Trophoblast cell (in vitro differentiated cells and primary cell): ENCODE measurements at regions not wholly inside any gene's neighbourhood (a gene's known extent, or its start where the extent isn't known, plus 50 kb on each side); places are given as distances from the start of the nearest gene placed in this dataset.

Experiments
- DNase-seq, 2 donors: peaks; one replicate each; pipeline ENCODE4 v3.0.0-alpha.2; 2016
- H2AFZ ChIP-seq: 2 replicates; pipeline ENCODE4 v1.6.1; 2013; ENCODE audit warnings: low read length, moderate library complexity, mild to moderate bottlenecking; ENCODE audit not compliant: insufficient read depth, poor library complexity
- H2AK5ac ChIP-seq: 2 replicates; pipeline ENCODE4 v1.6.1; 2013; ENCODE audit warnings: mild to moderate bottlenecking, low read length
- H2BK120ac ChIP-seq: 2 replicates; pipeline ENCODE4 v1.6.1; 2013; ENCODE audit warnings: low read length, mild to moderate bottlenecking, moderate library complexity; ENCODE audit not compliant: insufficient read depth, poor library complexity
- H2BK12ac ChIP-seq: 2 replicates; pipeline ENCODE4 v1.6.1; 2013; ENCODE audit warnings: mild to moderate bottlenecking, low read length, moderate library complexity
- H2BK5ac ChIP-seq: 2 replicates; pipeline ENCODE4 v1.6.1; 2013; ENCODE audit warnings: low read length, low read depth, moderate library complexity, mild to moderate bottlenecking; ENCODE audit not compliant: poor library complexity
- H3K14ac ChIP-seq: 2 replicates; pipeline ENCODE4 v1.6.1; 2013; ENCODE audit warnings: mild to moderate bottlenecking, low read length
- H3K18ac ChIP-seq: 2 replicates; pipeline ENCODE4 v1.6.1; 2013; ENCODE audit warnings: mild to moderate bottlenecking, low read length
- H3K23ac ChIP-seq: 2 replicates; pipeline ENCODE4 v1.6.1; 2013; ENCODE audit warnings: low read length
- H3K27ac ChIP-seq: 2 replicates; pipeline ENCODE4 v1.5.1; 2013; ENCODE audit warnings: low read depth, mild to moderate bottlenecking, inconsistent platforms, low read length, moderate library complexity
- H3K27me3 ChIP-seq: 2 replicates; pipeline ENCODE4 v1.6.1; 2013; ENCODE audit warnings: inconsistent platforms, mild to moderate bottlenecking, low read length, moderate library complexity; ENCODE audit not compliant: insufficient read depth
- H3K36me3 ChIP-seq, 2 experiments: 1 replicate in 1 of 2; 2 replicates in 1 of 2; pipeline ENCODE4 v1.6.1; 2013; ENCODE audit warnings: low read length in 2 of 2, mild to moderate bottlenecking in 2 of 2, moderate library complexity in 1 of 2; ENCODE audit not compliant: insufficient read depth in 2 of 2, control insufficient read depth in 1 of 2
- H3K4ac ChIP-seq: 2 replicates; pipeline ENCODE4 v1.6.1; 2013; ENCODE audit warnings: low read depth, mild to moderate bottlenecking, low read length, moderate library complexity
- H3K4me1 ChIP-seq, 2 experiments: 1 replicate in 1 of 2; 2 replicates in 1 of 2; pipeline ENCODE4 v1.6.1; 2013; ENCODE audit warnings: low read length in 2 of 2, mild to moderate bottlenecking in 2 of 2, moderate library complexity in 1 of 2; ENCODE audit not compliant: insufficient read depth in 2 of 2, control insufficient read depth in 1 of 2
- H3K4me2 ChIP-seq: 2 replicates; pipeline ENCODE4 v1.6.1; 2013; ENCODE audit warnings: inconsistent platforms, mild to moderate bottlenecking, low read length, moderate library complexity
- H3K4me3 ChIP-seq: 2 replicates; pipeline ENCODE4 v1.5.1; 2013; ENCODE audit warnings: mild to moderate bottlenecking, low read depth, low read length, inconsistent platforms
- H3K79me1 ChIP-seq: one replicate; pipeline ENCODE4 v1.6.1; 2013; ENCODE audit warnings: low read length
- H3K79me2 ChIP-seq: 2 replicates; pipeline ENCODE4 v1.6.1; 2013; ENCODE audit warnings: low read length, mild to moderate bottlenecking; ENCODE audit not compliant: control insufficient read depth, insufficient read depth, poor library complexity
- H3K9ac ChIP-seq: 2 replicates; pipeline ENCODE4 v1.6.1; 2013; ENCODE audit warnings: mild to moderate bottlenecking, low read length
- H3K9me3 ChIP-seq: 2 replicates; pipeline ENCODE4 v1.6.1; 2013; ENCODE audit warnings: low read depth, mild to moderate bottlenecking, control low read depth, inconsistent platforms, low read length; ENCODE audit not compliant: insufficient read depth
- H4K12ac ChIP-seq: 2 replicates; pipeline ENCODE4 v1.6.1; 2013; ENCODE audit warnings: low read depth, mild to moderate bottlenecking, low read length, moderate library complexity
- H4K8ac ChIP-seq: 2 replicates; pipeline ENCODE4 v1.6.1; 2013; ENCODE audit warnings: low read depth, mild to moderate bottlenecking, low read length, moderate library complexity
- H4K91ac ChIP-seq: one replicate; pipeline ENCODE4 v1.6.1; 2013; ENCODE audit warnings: low read depth, mild to moderate bottlenecking, low read length, moderate library complexity
- WGBS: extraction: QIAGEN DNeasy Blood & Tissue Kit; methylation state at CpG from one replicate; pipeline ENCODE4 v1.1.7; 2013; ENCODE audit warnings: missing lambda C conversion rate; ENCODE audit not compliant: insufficient read length, insufficient coverage; ENCODE audit errors: extremely low coverage; 5-methylcytosine and 5-hydroxymethylcytosine counted together

DNA sequence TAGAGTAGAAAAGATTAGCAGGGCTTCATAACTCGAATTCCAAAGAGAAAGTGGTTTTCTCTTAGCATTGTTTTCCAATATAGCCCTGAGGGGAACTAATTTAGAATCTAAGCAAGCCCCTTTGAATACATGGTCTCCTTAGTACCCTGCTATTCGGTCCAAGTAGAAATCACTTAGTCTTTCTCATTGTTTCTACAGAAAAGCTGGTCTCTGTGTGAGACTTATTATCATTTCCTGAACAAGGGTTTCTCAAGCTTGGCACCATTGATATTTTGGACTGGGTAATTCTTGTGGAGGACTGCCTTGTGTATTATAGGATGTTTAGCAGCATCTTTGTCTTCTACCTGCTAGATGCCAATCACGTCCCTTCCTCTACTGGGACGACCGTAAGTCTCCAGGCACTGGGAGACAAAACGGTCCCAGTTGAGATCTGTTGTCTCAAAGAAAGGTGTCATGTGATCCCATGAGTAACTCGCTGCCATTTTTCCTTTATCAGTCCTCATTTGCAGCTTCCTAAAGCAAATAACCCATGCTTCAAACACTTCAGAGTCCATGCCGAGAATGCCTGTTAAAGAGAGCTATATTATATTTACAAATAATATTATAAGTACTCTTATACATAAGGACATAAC is 230.7 kb upstream of the SLCO3A1 start:
- no peaks in the 10 kb centered on the region for H3K9me3 ChIP-seq
- no peak overlapping the region for H2BK120ac ChIP-seq
- no peak for DNase-seq
- no peak overlapping the region for H3K27ac ChIP-seq
- no peak overlapping the region for H4K12ac ChIP-seq
- H3K4ac ChIP-seq, result no peak overlapping the region
- no peak overlapping the region for H2BK5ac ChIP-seq
- no peak overlapping the region for H2AK5ac ChIP-seq
- no peak overlapping the region for H3K9ac ChIP-seq
- peaks cover 8% of the 10 kb centered on the region for H3K79me1 ChIP-seq
- H3K4me2 ChIP-seq, result no peak overlapping the region
- H2AFZ ChIP-seq, result no peak overlapping the region
- H2BK12ac ChIP-seq, result no peak overlapping the region
- H3K14ac ChIP-seq, result no peak overlapping the region
- peaks cover 21 to 24% of the 10 kb centered on the region in 2 experiments for H3K4me1 ChIP-seq
- H3K27me3 ChIP-seq, result no peaks in the 10 kb centered on the region
- H3K36me3 ChIP-seq, result no peaks in the 10 kb centered on the region
- H3K18ac ChIP-seq, result no peak overlapping the region
- H4K91ac ChIP-seq, result no peak overlapping the region
- WGBS, result no CpG with 5 or more reads among the region's 8 CpGs
- H3K23ac ChIP-seq, result no peak overlapping the region
- no peaks in the 10 kb centered on the region for H3K79me2 ChIP-seq
- H4K8ac ChIP-seq, result no peak overlapping the region
- no peak overlapping the region for H3K4me3 ChIP-seq

DNA sequence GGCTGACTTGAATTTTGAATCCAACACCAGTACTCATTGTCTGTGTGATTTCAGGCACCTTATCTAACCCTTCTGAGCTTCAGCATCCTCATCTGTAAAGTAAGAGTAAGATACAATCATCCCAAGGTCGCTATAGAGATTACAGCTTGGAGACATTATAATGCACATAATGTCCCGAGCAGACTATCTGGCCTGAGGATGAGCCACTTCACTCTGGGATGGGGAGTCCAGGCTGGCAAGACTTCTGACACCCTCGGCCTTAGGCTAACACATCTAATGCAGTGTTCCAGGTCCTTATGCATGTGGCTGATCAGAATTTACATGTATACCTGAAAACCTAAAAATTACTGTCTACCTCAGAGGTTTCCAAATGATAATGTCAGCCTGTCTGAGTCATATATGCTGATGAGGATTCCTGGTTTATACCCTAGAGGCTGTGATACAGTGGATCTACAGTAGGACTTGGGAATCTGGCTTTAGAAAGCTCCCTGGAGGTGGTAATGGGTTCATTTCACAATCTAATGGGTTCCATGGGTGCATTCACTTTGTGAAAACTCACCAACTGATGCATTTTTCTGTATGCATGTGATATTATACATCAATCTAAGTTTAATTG is 229.0 kb upstream of the SLCO3A1 start:
- WGBS, result no CpG with 5 or more reads among the region's 3 CpGs
- H3K27ac ChIP-seq, result no peak overlapping the region
- H3K14ac ChIP-seq, result no peak overlapping the region
- no peak overlapping the region for H2BK12ac ChIP-seq
- H3K9me3 ChIP-seq, result no peaks in the 10 kb centered on the region
- H3K23ac ChIP-seq, result no peak overlapping the region
- H3K79me2 ChIP-seq, result no peaks in the 10 kb centered on the region
- H3K9ac ChIP-seq, result no peak overlapping the region
- H2AFZ ChIP-seq, result no peak overlapping the region
- no peak overlapping the region for H3K4me2 ChIP-seq
- H3K79me1 ChIP-seq, result peaks cover 8% of the 10 kb centered on the region
- no peak overlapping the region for H4K8ac ChIP-seq
- no peak overlapping the region for H4K12ac ChIP-seq
- H2AK5ac ChIP-seq, result no peak overlapping the region
- no peak overlapping the region for H3K18ac ChIP-seq
- H3K4me3 ChIP-seq, result no peak overlapping the region
- DNase-seq, result peak in 1 of 2 donors; percentile 19
- H3K4ac ChIP-seq, result no peak overlapping the region
- H4K91ac ChIP-seq, result no peak overlapping the region
- H3K27me3 ChIP-seq, result no peaks in the 10 kb centered on the region
- peaks cover 21 to 25% of the 10 kb centered on the region in 2 experiments for H3K4me1 ChIP-seq
- H2BK120ac ChIP-seq, result no peak overlapping the region
- no peak overlapping the region for H2BK5ac ChIP-seq
- H3K36me3 ChIP-seq, result no peaks in the 10 kb centered on the region

DNA sequence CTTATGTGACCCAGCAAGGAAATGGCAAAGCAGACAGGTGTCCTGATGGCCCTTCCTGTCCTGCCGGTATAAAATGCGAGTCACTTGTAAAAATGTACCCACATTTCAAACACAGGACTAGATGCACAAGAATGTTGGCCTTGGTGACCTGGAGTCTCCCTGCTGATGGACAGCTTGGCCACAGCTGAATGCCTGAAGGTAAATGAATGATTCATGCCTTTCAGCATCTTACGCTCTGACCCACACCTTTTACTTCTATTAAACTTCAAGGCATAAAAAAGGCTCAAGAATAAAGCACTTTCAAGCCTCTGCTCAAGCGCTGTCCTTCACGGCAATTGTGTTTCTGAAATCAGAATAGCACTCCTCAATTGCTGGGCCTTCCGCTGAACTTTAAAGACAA is 228.0 kb upstream of the SLCO3A1 start:
- Histone ChIP-seq H4K12ac (no peak overlapping the region), H3K27ac (no peak overlapping the region), H3K4ac (no peak overlapping the region), H3K79me1 (peaks cover 8% of the 10 kb centered on the region), H4K8ac (no peak overlapping the region), H2BK12ac (no peak overlapping the region), H3K23ac (no peak overlapping the region), H2BK120ac (no peak overlapping the region), H3K4me2 (no peak overlapping the region), H2AFZ (no peak overlapping the region), H3K9ac (no peak overlapping the region), H3K36me3 (no peaks in the 10 kb centered on the region), H2BK5ac (no peak overlapping the region), H3K79me2 (no peaks in the 10 kb centered on the region), H3K18ac (no peak overlapping the region), H2AK5ac (no peak overlapping the region), H4K91ac (no peak overlapping the region), H3K9me3 (no peaks in the 10 kb centered on the region), H3K4me3 (no peak overlapping the region), H3K4me1 (peaks cover 21 to 25% of the 10 kb centered on the region in 2 experiments), H3K27me3 (no peaks in the 10 kb centered on the region), H3K14ac (no peak overlapping the region)
- WGBS, result no CpG with 5 or more reads among the region's 6 CpGs
- DNase-seq, result peak; percentile 79 to 89

DNA sequence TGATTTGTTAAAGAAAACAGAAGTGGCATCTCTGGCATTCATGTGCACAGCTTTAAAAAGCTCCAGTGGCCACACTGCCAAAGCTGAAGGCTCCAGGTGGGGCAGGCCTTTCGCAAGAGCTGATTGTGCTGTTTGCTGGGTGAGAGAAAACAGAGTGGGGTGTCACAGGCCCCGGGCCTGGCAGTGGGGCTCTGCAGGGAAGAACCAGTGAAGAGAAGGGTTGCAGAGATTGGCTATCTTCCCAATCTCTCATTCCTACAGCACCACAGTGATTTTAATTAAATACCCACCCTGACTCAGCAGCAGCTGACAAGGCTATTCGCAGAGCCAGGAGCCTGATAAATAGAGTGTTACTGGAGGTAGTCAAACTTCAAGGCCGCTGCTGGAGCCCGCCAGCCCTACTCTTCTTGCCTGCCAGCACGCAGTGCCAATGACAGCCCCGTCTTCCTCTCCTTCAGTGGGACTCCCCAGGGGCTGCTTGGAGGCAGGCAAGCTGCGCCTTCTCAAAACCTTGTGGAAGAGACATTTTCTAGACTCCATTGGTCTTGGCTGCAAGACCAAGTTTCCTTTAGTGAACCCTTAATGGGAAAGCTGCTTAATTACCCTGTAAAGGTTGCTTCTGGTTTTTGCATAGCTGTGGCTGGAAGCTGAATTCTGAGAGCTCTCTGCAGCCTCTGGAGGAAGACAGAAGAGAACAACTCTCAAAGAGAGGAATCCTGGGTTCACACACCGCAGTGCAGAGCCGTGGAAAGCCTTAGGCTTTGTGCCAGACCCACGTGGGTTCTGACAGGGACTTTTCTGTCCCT is 225.8 kb upstream of the SLCO3A1 start:
- Histone ChIP-seq H4K12ac (no peak overlapping the region), H3K27ac (peak overlapping the region; percentile 1), H3K27me3 (no peaks in the 10 kb centered on the region), H3K79me1 (peaks cover 8% of the 10 kb centered on the region), H3K4me3 (no peak overlapping the region), H3K23ac (no peak overlapping the region), H2BK120ac (no peak overlapping the region), H3K14ac (no peak overlapping the region), H2BK5ac (no peak overlapping the region), H2AFZ (no peak overlapping the region), H3K4ac (no peak overlapping the region), H2BK12ac (no peak overlapping the region), H4K91ac (no peak overlapping the region), H3K4me2 (no peak overlapping the region), H3K4me1 (peaks cover 17 to 20% of the 10 kb centered on the region in 2 experiments), H3K9ac (no peak overlapping the region), H4K8ac (no peak overlapping the region), H3K18ac (no peak overlapping the region), H2AK5ac (no peak overlapping the region), H3K36me3 (no peaks in the 10 kb centered on the region), H3K9me3 (no peaks in the 10 kb centered on the region), H3K79me2 (no peaks in the 10 kb centered on the region)
- DNase-seq, result peak in 1 of 2 donors; percentile 55
- WGBS, result no CpG with 5 or more reads among the region's 11 CpGs
